ENCODE measurements at regions not wholly inside any gene's neighbourhood (a gene's known extent, or its start where the extent isn't known, plus 50 kb on each side); places are given as distances from the start of the nearest gene placed in this dataset.

GRCh38 chr11:113531575-113532451, 56.6 kb upstream of the DRD2 start:
- no peak; the same call in 2 of the 3 replicates for ATAC-seq
- TF ChIP-seq ESRRG (CRISPR knock-in tag; IDR thresholded peaks at IDR 0.05) = no peak
- no peak for TF ChIP-seq ZNF8 (CRISPR knock-in tag; IDR thresholded peaks at IDR 0.05)
- no peak for TF ChIP-seq CSDC2 (CRISPR knock-in tag; IDR thresholded peaks at IDR 0.05)
- TF ChIP-seq SNAI2 (CRISPR knock-in tag; IDR thresholded peaks at IDR 0.05) = no peak
- TF ChIP-seq BACH2 (CRISPR knock-in tag; IDR thresholded peaks at IDR 0.05; ENCODE audit: borderline replicate concordance) = no peak
- no peak for TF ChIP-seq PATZ1 (CRISPR knock-in tag; IDR thresholded peaks at IDR 0.05; ENCODE audit: borderline replicate concordance)
- no peak for TF ChIP-seq TCF4 (CRISPR knock-in tag; IDR thresholded peaks at IDR 0.05; ENCODE audit: borderline replicate concordance)
- no peak for TF ChIP-seq PPARA (CRISPR knock-in tag; IDR thresholded peaks at IDR 0.05; ENCODE audit: borderline replicate concordance)
- no peak for TF ChIP-seq RARB (CRISPR knock-in tag; IDR thresholded peaks at IDR 0.05)
- TF ChIP-seq ZFP30 (CRISPR knock-in tag; IDR thresholded peaks at IDR 0.05) = no peak
- TF ChIP-seq CSRNP3 (CRISPR knock-in tag; IDR thresholded peaks at IDR 0.05) = no peak
- TF ChIP-seq ZNF565 (CRISPR knock-in tag; conservative IDR thresholded peaks at IDR 0.05; ENCODE audit: low read depth) = no peak
- TF ChIP-seq POU6F1 (CRISPR knock-in tag; IDR thresholded peaks at IDR 0.05; ENCODE audit: borderline replicate concordance, low read depth) = no peak
- no peak for TF ChIP-seq CREB5 (CRISPR knock-in tag; IDR thresholded peaks at IDR 0.05; ENCODE audit: low read depth)
- TF ChIP-seq GLIS3 (CRISPR knock-in tag; IDR thresholded peaks at IDR 0.05) = no peak
- TF ChIP-seq ARNTL (CRISPR knock-in tag; IDR thresholded peaks at IDR 0.05; ENCODE audit: borderline replicate concordance, low read depth) = no peak
- no peak for TF ChIP-seq ZC3H10 (CRISPR knock-in tag; IDR thresholded peaks at IDR 0.05)
- no peak for TF ChIP-seq TOX (CRISPR knock-in tag; IDR thresholded peaks at IDR 0.05; ENCODE audit: borderline replicate concordance)
- TF ChIP-seq ZNF70 (CRISPR knock-in tag; IDR thresholded peaks at IDR 0.05) = no peak

- no peak for ATAC-seq
- no peak for TF ChIP-seq ZFP30 (CRISPR knock-in tag; IDR thresholded peaks at IDR 0.05)
These were observed 55.9 kb upstream of the DRD2 start for GRCh38 chr11:113531083-113531482.

- TF ChIP-seq RARB (CRISPR knock-in tag; IDR thresholded peaks at IDR 0.05) (no peak), GLIS3 (CRISPR knock-in tag; IDR thresholded peaks at IDR 0.05) (no peak), POU6F1 (CRISPR knock-in tag; IDR thresholded peaks at IDR 0.05; ENCODE audit: borderline replicate concordance, low read depth) (no peak), TSHZ2 (CRISPR knock-in tag; IDR thresholded peaks at IDR 0.05) (no peak)
- ATAC-seq = no peak
These were observed 54.4 kb upstream of the DRD2 start for GRCh38 chr11:113529606-113530005.
